HepG2 (cell line): ENCODE measurements at regions not wholly inside any gene's neighbourhood (a gene's known extent, or its start where the extent isn't known, plus 50 kb on each side); places are given as distances from the start of the nearest gene placed in this dataset.

Experiments
- ARID2 ChIP-seq: sonication (generic); formaldehyde crosslinking; IDR thresholded peaks from 2 replicates; pipeline ENCODE4 v1.8.1; 2022; ENCODE audit warnings: mild to moderate bottlenecking, missing genetic modification reagents, borderline replicate concordance
- ARNTL ChIP-seq: sonication (generic); formaldehyde crosslinking; IDR thresholded peaks from 2 replicates; pipeline ENCODE4 v1.4.0; 2020; ENCODE audit warnings: mild to moderate bottlenecking, missing genetic modification reagents
- CREBL2 ChIP-seq: sonication (generic); formaldehyde crosslinking; IDR thresholded peaks from 2 replicates; pipeline ENCODE4 v1.8.1; 2023; ENCODE audit warnings: missing genetic modification reagents, mild to moderate bottlenecking, borderline replicate concordance
- FOXP4 ChIP-seq: sonication (generic); formaldehyde crosslinking; IDR thresholded peaks from 2 replicates; pipeline ENCODE4 v1.4.0; 2020; ENCODE audit warnings: missing genetic modification reagents
- GABPB1 ChIP-seq: IDR thresholded peaks from 2 replicates; pipeline ENCODE4 v1.6.1; 2016; ENCODE audit warnings: mild to moderate bottlenecking, missing genetic modification reagents, moderate library complexity, missing compliant biosample characterization
- GATAD1 ChIP-seq: IDR thresholded peaks from 2 replicates; pipeline ENCODE4 v1.6.1; 2016; ENCODE audit warnings: missing genetic modification reagents, missing compliant biosample characterization
- HNRNPLL ChIP-seq: fragments of 200-400 bp; formaldehyde crosslinking; IDR thresholded peaks from 2 replicates; pipeline ENCODE4 v1.6.1; 2017; ENCODE audit warnings: mild to moderate bottlenecking, low read depth, low read length; ENCODE audit not compliant: poor library complexity, severe bottlenecking
- MED8 ChIP-seq: sonication (generic); formaldehyde crosslinking; IDR thresholded peaks from 2 replicates; pipeline ENCODE4 v1.8.1; 2023; ENCODE audit warnings: mild to moderate bottlenecking, missing genetic modification reagents; ENCODE audit not compliant: insufficient replicate concordance
- NFKB2 ChIP-seq: sonication (generic); formaldehyde crosslinking; IDR thresholded peaks from 2 replicates; pipeline ENCODE4 v1.4.0; 2020; ENCODE audit warnings: missing genetic modification reagents, borderline replicate concordance
- NFRKB ChIP-seq: fragments of 450-650 bp; IDR thresholded peaks from 2 replicates; pipeline ENCODE4 v1.6.1; 2017
- POLR2G ChIP-seq: fragments of 200-400 bp; formaldehyde crosslinking; IDR thresholded peaks from 2 replicates; pipeline ENCODE4 v1.6.1; 2018; ENCODE audit warnings: mild to moderate bottlenecking, low read depth, low read length, moderate library complexity
- RBFOX2 ChIP-seq: fragments of 200-400 bp; formaldehyde crosslinking; IDR thresholded peaks from 2 replicates; pipeline ENCODE4 v1.6.1; 2017; ENCODE audit warnings: low read depth, mild to moderate bottlenecking, low read length
- SP4 ChIP-seq: sonication (generic); formaldehyde crosslinking; IDR thresholded peaks from 2 replicates; pipeline ENCODE4 v1.8.1; 2023; ENCODE audit warnings: mild to moderate bottlenecking, missing genetic modification reagents
- SP5 ChIP-seq: IDR thresholded peaks from 2 replicates; pipeline ENCODE4 v1.6.1; 2016; ENCODE audit warnings: low read depth, borderline replicate concordance
- STAG1 ChIP-seq: sonication (generic); formaldehyde crosslinking; IDR thresholded peaks from 2 replicates; pipeline ENCODE4 v1.4.0; 2020; ENCODE audit warnings: missing genetic modification reagents
- TEAD2 ChIP-seq: sonication (generic); formaldehyde crosslinking; IDR thresholded peaks from 2 replicates; pipeline ENCODE4 v1.9.0; 2021; ENCODE audit warnings: missing genetic modification reagents
- TGIF2 ChIP-seq: IDR thresholded peaks from 2 replicates; pipeline ENCODE4 v1.6.1; 2016; ENCODE audit warnings: control low read depth, missing compliant biosample characterization
- YEATS4 ChIP-seq: sonication (generic); formaldehyde crosslinking; IDR thresholded peaks from 2 replicates; pipeline ENCODE4 v1.4.0; 2020; ENCODE audit warnings: missing genetic modification reagents, borderline replicate concordance
- ZFY ChIP-seq: sonication (generic); formaldehyde crosslinking; IDR thresholded peaks from 2 replicates; pipeline ENCODE4 v1.4.0; 2020; ENCODE audit warnings: missing genetic modification reagents
- ZMAT5 ChIP-seq: sonication (generic); formaldehyde crosslinking; IDR thresholded peaks from 2 replicates; pipeline ENCODE4 v1.5.0; 2020; ENCODE audit warnings: mild to moderate bottlenecking, low read depth, missing genetic modification reagents, borderline replicate concordance
- ZNF124 ChIP-seq: sonication (generic); formaldehyde crosslinking; IDR thresholded peaks from 2 replicates; pipeline ENCODE4 v1.4.0; 2020; ENCODE audit warnings: missing genetic modification reagents
- ZNF230 ChIP-seq: sonication (generic); formaldehyde crosslinking; IDR thresholded peaks from 2 replicates; pipeline ENCODE4 v1.4.0; 2020; ENCODE audit warnings: mild to moderate bottlenecking, missing genetic modification reagents
- ZNF235 ChIP-seq: sonication (generic); formaldehyde crosslinking; IDR thresholded peaks from 2 replicates; pipeline ENCODE4 v1.8.1; 2023; ENCODE audit warnings: mild to moderate bottlenecking, missing genetic modification reagents, borderline replicate concordance
- ZNF263 ChIP-seq: sonication (generic); formaldehyde crosslinking; IDR thresholded peaks from 2 replicates; pipeline ENCODE4 v1.4.0; 2020; ENCODE audit warnings: missing genetic modification reagents
- ZNF333 ChIP-seq: sonication (generic); formaldehyde crosslinking; IDR thresholded peaks from 2 replicates; pipeline ENCODE4 v1.4.0; 2020; ENCODE audit warnings: mild to moderate bottlenecking, missing genetic modification reagents, borderline replicate concordance
- ZNF550 ChIP-seq: sonication (generic); formaldehyde crosslinking; IDR thresholded peaks from 2 replicates; pipeline ENCODE4 v1.4.0; 2020; ENCODE audit warnings: mild to moderate bottlenecking, missing genetic modification reagents, borderline replicate concordance
- ZNF563 ChIP-seq: sonication (generic); formaldehyde crosslinking; IDR thresholded peaks from 2 replicates; pipeline ENCODE4 v1.8.0; 2022; ENCODE audit warnings: mild to moderate bottlenecking, moderate library complexity, missing genetic modification reagents
- ZNF570 ChIP-seq: sonication (generic); formaldehyde crosslinking; IDR thresholded peaks from 2 replicates; pipeline ENCODE4 v1.4.0; 2020; ENCODE audit warnings: mild to moderate bottlenecking, missing genetic modification reagents, borderline replicate concordance
- ZNF598 ChIP-seq: sonication (generic); formaldehyde crosslinking; IDR thresholded peaks from 2 replicates; pipeline ENCODE4 v1.5.1; 2020; ENCODE audit warnings: mild to moderate bottlenecking, missing genetic modification reagents, borderline replicate concordance
- ZNF749 ChIP-seq: sonication (generic); formaldehyde crosslinking; IDR thresholded peaks from 2 replicates; pipeline ENCODE4 v1.8.0; 2022; ENCODE audit warnings: mild to moderate bottlenecking, missing genetic modification reagents, moderate library complexity, borderline replicate concordance

GRCh38 chr20:50415516-50416268 lies 94.5 kb upstream of the PTPN1 start (continued):
- TF ChIP-seq STAG1 (CRISPR knock-in tag): peak; percentile 30; the same call in 1 of the 2 replicates
- TF ChIP-seq GABPB1: peak; percentile 76; the same call in 1 of the 2 replicates
- TF ChIP-seq ZNF235 (CRISPR knock-in tag): peak; percentile 26; the same call in 1 of the 2 replicates
- 0 out of 2 replicates have a peak, but pooled peaks have one; percentile 21 for TF ChIP-seq ZNF333 (CRISPR knock-in tag)
- TF ChIP-seq TGIF2: peak; percentile 76; the same call in 1 of the 2 replicates
- peak; percentile 30; the same call in 1 of the 2 replicates for TF ChIP-seq ZNF598 (CRISPR knock-in tag)
- TF ChIP-seq FOXP4: peak; percentile 58
- peak; percentile 85; the same call in 1 of the 2 replicates for TF ChIP-seq ARID2
- TF ChIP-seq ARNTL: peak; percentile 76
- peak; percentile 56; the same call in 1 of the 2 replicates for TF ChIP-seq SP4 (CRISPR knock-in tag)
- peak; percentile 61; the same call in 1 of the 2 replicates for TF ChIP-seq YEATS4 (CRISPR knock-in tag)
- TF ChIP-seq ZNF563 (CRISPR knock-in tag): peak; percentile 82; the same call in 1 of the 2 replicates
- 0 out of 2 replicates have a peak, but pooled peaks have one; percentile 46 for TF ChIP-seq NFRKB
- TF ChIP-seq ZFY (CRISPR knock-in tag): peak; percentile 94
- peak; percentile 66 for TF ChIP-seq HNRNPLL
- peak; percentile 52 for TF ChIP-seq MED8
- TF ChIP-seq ZNF230 (CRISPR knock-in tag): peak; percentile 38; the same call in 1 of the 2 replicates
- TF ChIP-seq TEAD2 (CRISPR knock-in tag): no peak
- peak; percentile 22 for TF ChIP-seq GATAD1 (CRISPR knock-in tag)
- TF ChIP-seq NFKB2: peak; percentile 59; the same call in 1 of the 2 replicates
- peak; percentile 96 for TF ChIP-seq RBFOX2
- TF ChIP-seq ZNF263 (CRISPR knock-in tag): peak; percentile 29; the same call in 1 of the 2 replicates
- TF ChIP-seq ZMAT5 (CRISPR knock-in tag): no peak
- TF ChIP-seq POLR2G: peak; percentile 92
- no peak for TF ChIP-seq ZNF570 (CRISPR knock-in tag)
- 0 out of 2 replicates have a peak, but pooled peaks have one; percentile 24 for TF ChIP-seq CREBL2 (CRISPR knock-in tag)
- peak; percentile 80 for TF ChIP-seq SP5 (CRISPR knock-in tag)
- no peak for TF ChIP-seq ZNF749 (CRISPR knock-in tag)
- TF ChIP-seq ZNF124 (CRISPR knock-in tag): peak; percentile 91; the same call in 1 of the 2 replicates
- TF ChIP-seq ZNF550 (CRISPR knock-in tag): no peak
